A673 (cell line): ENCODE measurements at regions not wholly inside any gene's neighbourhood (a gene's known extent, or its start where the extent isn't known, plus 50 kb on each side); places are given as distances from the start of the nearest gene placed in this dataset.

Source experiments
- BruUV-seq: library from RNA; stranded (reverse); fragments of 400-500 nt; replicated peaks from 2 replicates; lab custom pipeline; 2021; lab: Mats Ljungman, UMichigan
- CTCF ChIA-PET: fragments of 300-600 bp; sonication (Branson Sonifier 250); formaldehyde crosslinking; loops from one replicate; lab custom pipeline; 2022; ENCODE audit warnings: antibody characterized with exemption; lab: Charles Lee
- POLR2A ChIA-PET: fragments of 300-600 bp; sonication (Branson Sonifier 250); formaldehyde crosslinking; loops from one replicate; lab custom pipeline; 2022; ENCODE audit warnings: antibody characterized with exemption; ENCODE audit not compliant: low non-redundant PET; lab: Charles Lee
- DNase-seq: peaks from one replicate; pipeline ENCODE4 v3.0.0-alpha.2; 2015; ENCODE audit warnings: low spot score
- H3K27ac ChIP-seq: fragments of 200-600 bp; sonication (generic); 2 replicates; pipeline ENCODE4 v1.5.1; 2016; ENCODE audit warnings: mixed run types, low read depth, mild to moderate bottlenecking, mixed read lengths, antibody characterized with exemption, low read length; ENCODE audit not compliant: poor library complexity, severe bottlenecking
- H3K27me3 ChIP-seq: fragments of 200-600 bp; sonication (generic); replicated peaks from 2 replicates; pipeline ENCODE4 v1.6.1; 2017; ENCODE audit warnings: mixed run types, low read depth, mild to moderate bottlenecking, mixed read lengths, antibody characterized with exemption, low read length; ENCODE audit not compliant: insufficient read depth, poor library complexity
- H3K36me3 ChIP-seq: fragments of 200-600 bp; sonication (generic); 2 replicates; pipeline ENCODE4 v1.6.1; 2016; ENCODE audit warnings: mixed run types, mild to moderate bottlenecking, mixed read lengths, antibody characterized with exemption, low read length; ENCODE audit not compliant: insufficient read depth, poor library complexity, severe bottlenecking
- H3K4me1 ChIP-seq: fragments of 200-600 bp; sonication (generic); 2 replicates; pipeline ENCODE4 v1.6.1; 2017; ENCODE audit warnings: mixed run types, mild to moderate bottlenecking, mixed read lengths, antibody characterized with exemption, low read length; ENCODE audit not compliant: insufficient read depth, poor library complexity, severe bottlenecking
- H3K4me3 ChIP-seq: fragments of 200-600 bp; sonication (generic); 2 replicates; pipeline ENCODE4 v1.5.1; 2016; ENCODE audit warnings: low read depth, mixed run types, mild to moderate bottlenecking, mixed read lengths, low read length; ENCODE audit not compliant: poor library complexity, severe bottlenecking
- H3K9me3 ChIP-seq: fragments of 200-600 bp; sonication (generic); 2 replicates; pipeline ENCODE4 v1.6.1; 2016; ENCODE audit warnings: mixed run types, low read depth, mild to moderate bottlenecking, mixed read lengths, antibody characterized with exemption, low read length; ENCODE audit not compliant: poor library complexity, severe bottlenecking
- CTCF ChIP-seq: fragments of 300-800, 200-600 bp; sonication (generic); conservative IDR thresholded peaks from 2 replicates; pipeline ENCODE4 v1.5.1; 2017; ENCODE audit warnings: low read depth, mild to moderate bottlenecking, antibody characterized with exemption, low read length, moderate library complexity, mixed read lengths
- EZH2 ChIP-seq: fragments of 200-600 bp; sonication (generic); IDR thresholded peaks from 2 replicates; pipeline ENCODE4 v1.6.1; 2017; ENCODE audit warnings: borderline replicate concordance, low read depth, mild to moderate bottlenecking, mixed read lengths, antibody characterized with exemption, low read length; ENCODE audit not compliant: poor library complexity, severe bottlenecking
- intact Hi-C: fragments of 100-400 bp; cut with micrococcal nuclease; formaldehyde crosslinking; loops from one replicate; pipeline ENCODE4 v1.10.0; 2022; ENCODE audit not compliant: unreplicated experiment

- no peak overlapping the region for H3K27ac ChIP-seq
- no peaks in the 10 kb centered on the region for H3K9me3 ChIP-seq
- no TSS peak for BruUV-seq
- intact Hi-C loops: no loop called here
- ChIA-PET CTCF (no interaction called here), POLR2A (no interaction called here)
- H3K27me3 ChIP-seq: no peaks in the 10 kb centered on the region
- H3K36me3 ChIP-seq: no peaks in the 10 kb centered on the region
- no peaks in the 10 kb centered on the region for H3K4me1 ChIP-seq
- H3K4me3 ChIP-seq: no peak overlapping the region
- DNase-seq: no peak
- TF ChIP-seq CTCF (no peak), EZH2 (no peak)
Observed at GRCh38 chr7:23971031-23971430, 261.0 kb downstream of the STK31 start.

- H3K27me3 ChIP-seq: no peaks in the 10 kb centered on the region
- ChIA-PET POLR2A (no interaction called here), CTCF (no interaction called here)
- no peak overlapping the region for H3K4me3 ChIP-seq
- no peaks in the 10 kb centered on the region for H3K36me3 ChIP-seq
- BruUV-seq: no TSS peak
- intact Hi-C loops: no loop called here
- TF ChIP-seq EZH2 (no peak), CTCF (no peak)
- H3K27ac ChIP-seq: no peak overlapping the region
- no peak for DNase-seq
- H3K4me1 ChIP-seq: no peaks in the 10 kb centered on the region
- H3K9me3 ChIP-seq: no peaks in the 10 kb centered on the region
Observed at GRCh38 chr7:23972057-23972456, 262.0 kb downstream of the STK31 start.

- Histone ChIP-seq H3K4me1 (no peaks in the 10 kb centered on the region), H3K9me3 (no peaks in the 10 kb centered on the region), H3K4me3 (no peak overlapping the region), H3K36me3 (no peaks in the 10 kb centered on the region), H3K27ac (no peak overlapping the region), H3K27me3 (no peaks in the 10 kb centered on the region)
- DNase-seq: no peak
- intact Hi-C loops: no loop called here
- ChIA-PET CTCF (no interaction called here), POLR2A (no interaction called here)
- no TSS peak for BruUV-seq
- TF ChIP-seq EZH2 (no peak), CTCF (no peak)
Observed at GRCh38 chr7:23973264-23973663, 263.2 kb downstream of the STK31 start.

GRCh38 chr7:23980081-23980480, 270.1 kb downstream of the STK31 start:
- BruUV-seq: no TSS peak
- H3K9me3 ChIP-seq: no peaks in the 10 kb centered on the region
- POLR2A ChIA-PET: no interaction called here
- intact Hi-C loops: no loop called here
- no peaks in the 10 kb centered on the region for H3K4me1 ChIP-seq
- no peaks in the 10 kb centered on the region for H3K36me3 ChIP-seq
- H3K27me3 ChIP-seq: no peaks in the 10 kb centered on the region
- no peak overlapping the region for H3K4me3 ChIP-seq
- DNase-seq: no peak
- CTCF ChIA-PET: no interaction called here
- TF ChIP-seq EZH2 (no peak), CTCF (no peak)
- no peak overlapping the region for H3K27ac ChIP-seq
